WTC11 (cell line): ENCODE measurements at regions not wholly inside any gene's neighbourhood (a gene's known extent, or its start where the extent isn't known, plus 50 kb on each side); places are given as distances from the start of the nearest gene placed in this dataset.

ENCODE experiments used
- ATAC-seq: fragments of 200-7000 bp; cut with Tn5 transposase; 2 replicates; pipeline ENCODE4 v1.10.0; 2021; ENCODE audit warnings: mild to moderate bottlenecking, moderate library complexity
- CTCF ChIA-PET: fragments of 300-600 bp; sonication (Branson Sonifier 250); formaldehyde crosslinking; loops from one replicate; lab custom pipeline; 2021; ENCODE audit warnings: antibody characterized with exemption; lab: Charles Lee
- POLR2A ChIA-PET: fragments of 350-600 bp; sonication (Branson Sonifier 250); formaldehyde crosslinking; loops from one replicate; lab custom pipeline; 2021; ENCODE audit warnings: antibody characterized with exemption; lab: Charles Lee
- DNase-seq: peaks from one replicate; pipeline ENCODE4 v3.0.0; 2021; ENCODE audit warnings: low spot score
- H3K27ac Mint-ChIP-seq: 2 replicates; pipeline ENCODE4 v1.8.0; 2021; ENCODE audit warnings: mixed read lengths
- H3K27me3 Mint-ChIP-seq: 2 replicates; pipeline ENCODE4 v1.8.0; 2021; ENCODE audit warnings: low read depth, mild to moderate bottlenecking, moderate library complexity, mixed read lengths
- H3K36me3 Mint-ChIP-seq: 2 replicates; pipeline ENCODE4 v1.8.0; 2021; ENCODE audit warnings: mixed read lengths
- H3K4me1 Mint-ChIP-seq: 2 replicates; pipeline ENCODE4 v1.8.0; 2022; ENCODE audit warnings: mixed read lengths
- H3K4me3 Mint-ChIP-seq: 2 replicates; pipeline ENCODE4 v1.8.0; 2021; ENCODE audit warnings: mild to moderate bottlenecking, moderate library complexity, mixed read lengths
- H3K9me3 Mint-ChIP-seq: 2 replicates; pipeline ENCODE4 v1.8.0; 2021; ENCODE audit warnings: mixed read lengths
- ATF3 ChIP-seq: sonication (generic); formaldehyde crosslinking; conservative IDR thresholded peaks from 2 replicates; pipeline ENCODE4 v1.8.1; 2022; ENCODE audit warnings: mild to moderate bottlenecking, missing genetic modification reagents
- HMGA2 ChIP-seq: fragments of 250-450 bp; sonication (Bioruptor Pico); IDR thresholded peaks from 2 replicates; pipeline ENCODE4 v1.4.0; 2021; ENCODE audit warnings: mild to moderate bottlenecking, moderate library complexity
- JAZF1 ChIP-seq: fragments of 250-450 bp; sonication (Bioruptor Pico); IDR thresholded peaks from 2 replicates; pipeline ENCODE4 v1.9.0; 2021; ENCODE audit warnings: moderate library complexity, mild to moderate bottlenecking, inconsistent platforms
- NFATC4 ChIP-seq: fragments of 250-450 bp; sonication (Bioruptor Pico); IDR thresholded peaks from 2 replicates; pipeline ENCODE4 v1.9.0; 2021; ENCODE audit warnings: mild to moderate bottlenecking
- NFYB ChIP-seq: sonication (generic); formaldehyde crosslinking; conservative IDR thresholded peaks from 2 replicates; pipeline ENCODE4 v1.8.0; 2022; ENCODE audit warnings: low read depth, missing genetic modification reagents
- OVOL2 ChIP-seq: fragments of 250-450 bp; sonication (Bioruptor Pico); IDR thresholded peaks from 2 replicates; pipeline ENCODE4 v1.9.0; 2021; ENCODE audit warnings: mild to moderate bottlenecking, borderline replicate concordance
- RELA ChIP-seq: sonication (generic); formaldehyde crosslinking; IDR thresholded peaks from 2 replicates; pipeline ENCODE4 v1.8.1; 2022; ENCODE audit warnings: missing genetic modification reagents, mild to moderate bottlenecking, borderline replicate concordance
- SP1 ChIP-seq: sonication (generic); formaldehyde crosslinking; conservative IDR thresholded peaks from 2 replicates; pipeline ENCODE4 v1.8.1; 2022; ENCODE audit warnings: missing genetic modification reagents
- TP53 ChIP-seq: sonication (generic); formaldehyde crosslinking; IDR thresholded peaks from 2 replicates; pipeline ENCODE4 v1.8.1; 2023; ENCODE audit warnings: mild to moderate bottlenecking, missing genetic modification reagents
- USF2 ChIP-seq: sonication (generic); formaldehyde crosslinking; IDR thresholded peaks from 2 replicates; pipeline ENCODE4 v1.8.1; 2023; ENCODE audit warnings: mild to moderate bottlenecking, missing genetic modification reagents, moderate library complexity
- ZBTB21 ChIP-seq: sonication (generic); formaldehyde crosslinking; IDR thresholded peaks from 2 replicates; pipeline ENCODE4 v1.8.1; 2023; ENCODE audit warnings: mild to moderate bottlenecking, missing genetic modification reagents, borderline replicate concordance
- ZBTB43 ChIP-seq: sonication (generic); formaldehyde crosslinking; IDR thresholded peaks from 2 replicates; pipeline ENCODE4 v1.8.1; 2023; ENCODE audit warnings: mild to moderate bottlenecking, missing genetic modification reagents
- TF ChIP-seq, protein P1 (sequence below): sonication (generic); formaldehyde crosslinking; IDR thresholded peaks from 2 replicates; pipeline ENCODE4 v1.8.0; 2022; ENCODE audit warnings: missing genetic modification reagents
- TF ChIP-seq, protein P2 (sequence below): sonication (generic); formaldehyde crosslinking; IDR thresholded peaks from 2 replicates; pipeline ENCODE4 v1.8.1; 2022; ENCODE audit warnings: mild to moderate bottlenecking, moderate library complexity, missing genetic modification reagents
- TF ChIP-seq, protein P3 (sequence below): sonication (generic); formaldehyde crosslinking; IDR thresholded peaks from 2 replicates; pipeline ENCODE4 v1.8.1; 2022; ENCODE audit warnings: low read depth, missing genetic modification reagents, borderline replicate concordance
- TF ChIP-seq, protein P4 (sequence below): fragments of 250-450 bp; sonication (Bioruptor Pico); IDR thresholded peaks from 2 replicates; pipeline ENCODE4 v1.9.0; 2021; ENCODE audit warnings: mild to moderate bottlenecking

DNA sequence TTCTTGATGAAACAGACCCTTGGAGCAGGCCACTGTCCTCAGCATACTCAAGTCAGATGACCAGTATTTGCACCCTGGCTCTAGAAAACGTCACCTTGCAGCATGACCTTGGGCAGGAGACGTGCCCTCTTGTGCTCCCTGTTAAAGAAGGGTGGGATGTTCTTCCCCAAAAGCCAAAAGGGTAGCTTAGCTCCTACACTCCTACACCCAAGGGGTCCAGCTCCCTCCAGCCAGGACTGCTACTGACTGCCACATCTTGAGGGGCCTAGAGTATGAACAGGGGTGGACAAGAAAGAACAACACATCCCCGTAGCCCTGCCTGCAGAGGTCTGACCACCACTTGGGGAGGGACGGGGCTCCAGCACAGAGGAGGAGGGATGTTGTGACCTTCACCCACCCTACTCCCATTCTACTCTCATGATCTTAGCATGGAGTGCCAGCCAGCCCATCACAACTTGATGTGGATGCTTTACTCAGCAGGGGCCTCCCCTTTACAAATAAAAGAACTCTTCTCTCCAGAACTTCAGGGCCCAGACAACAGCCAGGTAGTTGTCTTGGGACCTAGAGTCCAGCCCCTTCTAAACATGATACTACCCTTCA is 165.3 kb upstream of the ZMIZ1 start (continued):
- TF ChIP-seq, protein P1, sequence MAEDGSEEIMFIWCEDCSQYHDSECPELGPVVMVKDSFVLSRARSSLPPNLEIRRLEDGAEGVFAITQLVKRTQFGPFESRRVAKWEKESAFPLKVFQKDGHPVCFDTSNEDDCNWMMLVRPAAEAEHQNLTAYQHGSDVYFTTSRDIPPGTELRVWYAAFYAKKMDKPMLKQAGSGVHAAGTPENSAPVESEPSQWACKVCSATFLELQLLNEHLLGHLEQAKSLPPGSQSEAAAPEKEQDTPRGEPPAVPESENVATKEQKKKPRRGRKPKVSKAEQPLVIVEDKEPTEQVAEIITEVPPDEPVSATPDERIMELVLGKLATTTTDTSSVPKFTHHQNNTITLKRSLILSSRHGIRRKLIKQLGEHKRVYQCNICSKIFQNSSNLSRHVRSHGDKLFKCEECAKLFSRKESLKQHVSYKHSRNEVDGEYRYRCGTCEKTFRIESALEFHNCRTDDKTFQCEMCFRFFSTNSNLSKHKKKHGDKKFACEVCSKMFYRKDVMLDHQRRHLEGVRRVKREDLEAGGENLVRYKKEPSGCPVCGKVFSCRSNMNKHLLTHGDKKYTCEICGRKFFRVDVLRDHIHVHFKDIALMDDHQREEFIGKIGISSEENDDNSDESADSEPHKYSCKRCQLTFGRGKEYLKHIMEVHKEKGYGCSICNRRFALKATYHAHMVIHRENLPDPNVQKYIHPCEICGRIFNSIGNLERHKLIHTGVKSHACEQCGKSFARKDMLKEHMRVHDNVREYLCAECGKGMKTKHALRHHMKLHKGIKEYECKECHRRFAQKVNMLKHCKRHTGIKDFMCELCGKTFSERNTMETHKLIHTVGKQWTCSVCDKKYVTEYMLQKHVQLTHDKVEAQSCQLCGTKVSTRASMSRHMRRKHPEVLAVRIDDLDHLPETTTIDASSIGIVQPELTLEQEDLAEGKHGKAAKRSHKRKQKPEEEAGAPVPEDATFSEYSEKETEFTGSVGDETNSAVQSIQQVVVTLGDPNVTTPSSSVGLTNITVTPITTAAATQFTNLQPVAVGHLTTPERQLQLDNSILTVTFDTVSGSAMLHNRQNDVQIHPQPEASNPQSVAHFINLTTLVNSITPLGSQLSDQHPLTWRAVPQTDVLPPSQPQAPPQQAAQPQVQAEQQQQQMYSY: no peak
- TF ChIP-seq SP1 (CRISPR knock-in tag): no peak
- no peak for TF ChIP-seq ATF3
- no peak for TF ChIP-seq NFATC4
- TF ChIP-seq, protein P2, sequence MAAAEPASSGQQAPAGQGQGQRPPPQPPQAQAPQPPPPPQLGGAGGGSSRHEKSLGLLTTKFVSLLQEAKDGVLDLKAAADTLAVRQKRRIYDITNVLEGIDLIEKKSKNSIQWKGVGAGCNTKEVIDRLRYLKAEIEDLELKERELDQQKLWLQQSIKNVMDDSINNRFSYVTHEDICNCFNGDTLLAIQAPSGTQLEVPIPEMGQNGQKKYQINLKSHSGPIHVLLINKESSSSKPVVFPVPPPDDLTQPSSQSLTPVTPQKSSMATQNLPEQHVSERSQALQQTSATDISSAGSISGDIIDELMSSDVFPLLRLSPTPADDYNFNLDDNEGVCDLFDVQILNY (CRISPR knock-in tag): no peak

- H3K27me3 Mint-ChIP-seq: peaks cover 2% of the 10 kb centered on the region; the same call in 1 of the 2 replicates
- ChIA-PET POLR2A (interaction anchor here (0.9 kb wide), 1 partner anchor 18 kb away, joined by 3 read pairs; no protein-coding TSS in a partner anchor), CTCF (no interaction called here)
- DNase-seq: no peak
- no peak overlapping the region for H3K27ac Mint-ChIP-seq
- no peaks in the 10 kb centered on the region for H3K36me3 Mint-ChIP-seq
- H3K4me3 Mint-ChIP-seq: no peak overlapping the region
- no peak for ATAC-seq
- TF ChIP-seq USF2 (CRISPR knock-in tag): no peak
- TF ChIP-seq NFYB: no peak
- TF ChIP-seq ZBTB21 (CRISPR knock-in tag): no peak
- no peak for TF ChIP-seq JAZF1 (CRISPR knock-in tag)
- no peak for TF ChIP-seq TP53 (CRISPR knock-in tag)
- no peak for TF ChIP-seq HMGA2 (CRISPR knock-in tag)
- no peak for TF ChIP-seq OVOL2
- TF ChIP-seq, protein P3, sequence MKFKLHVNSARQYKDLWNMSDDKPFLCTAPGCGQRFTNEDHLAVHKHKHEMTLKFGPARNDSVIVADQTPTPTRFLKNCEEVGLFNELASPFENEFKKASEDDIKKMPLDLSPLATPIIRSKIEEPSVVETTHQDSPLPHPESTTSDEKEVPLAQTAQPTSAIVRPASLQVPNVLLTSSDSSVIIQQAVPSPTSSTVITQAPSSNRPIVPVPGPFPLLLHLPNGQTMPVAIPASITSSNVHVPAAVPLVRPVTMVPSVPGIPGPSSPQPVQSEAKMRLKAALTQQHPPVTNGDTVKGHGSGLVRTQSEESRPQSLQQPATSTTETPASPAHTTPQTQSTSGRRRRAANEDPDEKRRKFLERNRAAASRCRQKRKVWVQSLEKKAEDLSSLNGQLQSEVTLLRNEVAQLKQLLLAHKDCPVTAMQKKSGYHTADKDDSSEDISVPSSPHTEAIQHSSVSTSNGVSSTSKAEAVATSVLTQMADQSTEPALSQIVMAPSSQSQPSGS (CRISPR knock-in tag): no peak
- no peak for TF ChIP-seq RELA (CRISPR knock-in tag)
- no peaks in the 10 kb centered on the region for H3K9me3 Mint-ChIP-seq
- H3K4me1 Mint-ChIP-seq: peaks cover 4% of the 10 kb centered on the region
Observed at GRCh38 chr10:78904196-78904595, 164.6 kb upstream of the ZMIZ1 start.

- POLR2A ChIA-PET: no interaction called here
- no peak for DNase-seq
- ATAC-seq: no peak
- CTCF ChIA-PET: interaction anchor here (0.8 kb wide), 1 partner anchor 31 kb away, joined by 3 read pairs; no protein-coding TSS in a partner anchor
- H3K4me3 Mint-ChIP-seq: no peak overlapping the region
- no peaks in the 10 kb centered on the region for H3K36me3 Mint-ChIP-seq
- peaks cover 4% of the 10 kb centered on the region for H3K4me1 Mint-ChIP-seq
- no peak overlapping the region for H3K27ac Mint-ChIP-seq
- H3K9me3 Mint-ChIP-seq: no peaks in the 10 kb centered on the region
- peaks cover 5% of the 10 kb centered on the region; the same call in 1 of the 2 replicates for H3K27me3 Mint-ChIP-seq
- TF ChIP-seq ZBTB43 (CRISPR knock-in tag) (no peak), ATF3 (no peak)
- TF ChIP-seq, protein P4, sequence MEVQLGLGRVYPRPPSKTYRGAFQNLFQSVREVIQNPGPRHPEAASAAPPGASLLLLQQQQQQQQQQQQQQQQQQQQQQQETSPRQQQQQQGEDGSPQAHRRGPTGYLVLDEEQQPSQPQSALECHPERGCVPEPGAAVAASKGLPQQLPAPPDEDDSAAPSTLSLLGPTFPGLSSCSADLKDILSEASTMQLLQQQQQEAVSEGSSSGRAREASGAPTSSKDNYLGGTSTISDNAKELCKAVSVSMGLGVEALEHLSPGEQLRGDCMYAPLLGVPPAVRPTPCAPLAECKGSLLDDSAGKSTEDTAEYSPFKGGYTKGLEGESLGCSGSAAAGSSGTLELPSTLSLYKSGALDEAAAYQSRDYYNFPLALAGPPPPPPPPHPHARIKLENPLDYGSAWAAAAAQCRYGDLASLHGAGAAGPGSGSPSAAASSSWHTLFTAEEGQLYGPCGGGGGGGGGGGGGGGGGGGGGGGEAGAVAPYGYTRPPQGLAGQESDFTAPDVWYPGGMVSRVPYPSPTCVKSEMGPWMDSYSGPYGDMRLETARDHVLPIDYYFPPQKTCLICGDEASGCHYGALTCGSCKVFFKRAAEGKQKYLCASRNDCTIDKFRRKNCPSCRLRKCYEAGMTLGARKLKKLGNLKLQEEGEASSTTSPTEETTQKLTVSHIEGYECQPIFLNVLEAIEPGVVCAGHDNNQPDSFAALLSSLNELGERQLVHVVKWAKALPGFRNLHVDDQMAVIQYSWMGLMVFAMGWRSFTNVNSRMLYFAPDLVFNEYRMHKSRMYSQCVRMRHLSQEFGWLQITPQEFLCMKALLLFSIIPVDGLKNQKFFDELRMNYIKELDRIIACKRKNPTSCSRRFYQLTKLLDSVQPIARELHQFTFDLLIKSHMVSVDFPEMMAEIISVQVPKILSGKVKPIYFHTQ (CRISPR knock-in tag): no peak
Observed at GRCh38 chr10:78905015-78905956, 163.5 kb upstream of the ZMIZ1 start.
